HT1080 (cell line): ENCODE measurements at regions not wholly inside any gene's neighbourhood (a gene's known extent, or its start where the extent isn't known, plus 50 kb on each side); places are given as distances from the start of the nearest gene placed in this dataset.
A peak's percentile ranks its signal among the peaks of the same experiment; 100 is the strongest.

ENCODE experiments used
- DNase-seq: peaks from one replicate; pipeline ENCODE4 v3.0.0-alpha.2; 2015; ENCODE audit warnings: low read depth

GRCh38 chr7:96638669-96639068 lies 71.0 kb downstream of the SEM1 start:
- no peak for DNase-seq

- DNase-seq, result no peak
These were observed 72.1 kb downstream of the SEM1 start for GRCh38 chr7:96637522-96637921.

GRCh38 chr7:96636979-96637378 lies 72.7 kb downstream of the SEM1 start:
- peak; percentile 28 for DNase-seq

GRCh38 chr7:96636342-96636860 lies 73.2 kb downstream of the SEM1 start:
- DNase-seq, result no peak

- DNase-seq, result no peak
These were observed 79.8 kb downstream of the SEM1 start for GRCh38 chr7:96629884-96630283.

GRCh38 chr7:96624954-96625353 lies 84.7 kb downstream of the SEM1 start:
- no peak for DNase-seq

- no peak for DNase-seq
These were observed 87.7 kb downstream of the SEM1 start for GRCh38 chr7:96621932-96622331.

- DNase-seq, result no peak
These were observed 95.3 kb downstream of the SEM1 start for GRCh38 chr7:96614154-96614867.

GRCh38 chr7:96612034-96612433 lies 97.6 kb downstream of the SEM1 start:
- DNase-seq, result no peak

GRCh38 chr7:96605045-96605716 lies 104.5 kb downstream of the SEM1 start:
- no peak for DNase-seq

- no peak for DNase-seq
These were observed 110.2 kb downstream of the SEM1 start for GRCh38 chr7:96599288-96599936.

GRCh38 chr7:96598421-96598820 lies 111.2 kb downstream of the SEM1 start:
- DNase-seq, result no peak

GRCh38 chr7:96596120-96596826 lies 113.4 kb downstream of the SEM1 start:
- peak; percentile 15 for DNase-seq

GRCh38 chr7:96591900-96592676 lies 117.6 kb downstream of the SEM1 start:
- DNase-seq, result peak; percentile 20

- DNase-seq, result no peak
These were observed 118.3 kb downstream of the SEM1 start for GRCh38 chr7:96591159-96591899.

- DNase-seq, result peak; percentile 7
These were observed 120.6 kb downstream of the SEM1 start for GRCh38 chr7:96589038-96589437.

GRCh38 chr7:96579119-96579518 lies 130.5 kb downstream of the SEM1 start:
- no peak for DNase-seq

- DNase-seq, result no peak
These were observed 131.0 kb downstream of the SEM1 start for GRCh38 chr7:96578606-96579005.

- DNase-seq, result no peak
These were observed 146.2 kb downstream of the SEM1 start for GRCh38 chr7:96563409-96563808.

GRCh38 chr7:96562966-96563365 lies 146.7 kb downstream of the SEM1 start:
- no peak for DNase-seq
